H9 (cell line): ENCODE measurements at regions not wholly inside any gene's neighbourhood (a gene's known extent, or its start where the extent isn't known, plus 50 kb on each side); places are given as distances from the start of the nearest gene placed in this dataset.

ENCODE experiments used
- DNase-seq: peaks from one replicate; pipeline ENCODE4 v3.0.0-alpha.2; 2017
- H2AFZ ChIP-seq: one replicate; pipeline ENCODE4 v1.6.1; 2013; ENCODE audit warnings: mild to moderate bottlenecking, low read length, control low read depth, moderate library complexity
- H2AK5ac ChIP-seq: 2 replicates; pipeline ENCODE4 v1.6.1; 2013; ENCODE audit warnings: low read length, control low read depth, mixed read lengths; ENCODE audit not compliant: insufficient read length
- H2BK120ac ChIP-seq: one replicate; pipeline ENCODE4 v1.6.1; 2013; ENCODE audit warnings: low read depth, mild to moderate bottlenecking, low read length, control low read depth, inconsistent platforms; ENCODE audit not compliant: poor library complexity, severe bottlenecking
- H2BK12ac ChIP-seq: 2 replicates; pipeline ENCODE4 v1.6.1; 2013; ENCODE audit warnings: low read length, control low read depth, mixed read lengths, low read depth; ENCODE audit not compliant: insufficient read length
- H2BK15ac ChIP-seq: 2 replicates; pipeline ENCODE4 v1.6.1; 2013; ENCODE audit warnings: low read depth, low read length, control low read depth
- H2BK20ac ChIP-seq: one replicate; pipeline ENCODE4 v1.6.1; 2013; ENCODE audit warnings: low read depth, mild to moderate bottlenecking, low read length, control low read depth, inconsistent platforms; ENCODE audit not compliant: poor library complexity, severe bottlenecking
- H2BK5ac ChIP-seq: 2 replicates; pipeline ENCODE4 v1.6.1; 2013; ENCODE audit warnings: low read length, control low read depth, mixed read lengths; ENCODE audit not compliant: insufficient read length
- H3K14ac ChIP-seq: 2 replicates; pipeline ENCODE4 v1.6.1; 2013; ENCODE audit warnings: low read length, control low read depth; ENCODE audit not compliant: insufficient read depth
- H3K18ac ChIP-seq: 2 replicates; pipeline ENCODE4 v1.6.1; 2013; ENCODE audit warnings: low read depth, mild to moderate bottlenecking, mixed read lengths, low read length, control low read depth; ENCODE audit not compliant: insufficient read length
- H3K23ac ChIP-seq: 2 replicates; pipeline ENCODE4 v1.6.1; 2013; ENCODE audit warnings: low read length, control low read depth, mixed read lengths, low read depth; ENCODE audit not compliant: insufficient read length
- H3K23me2 ChIP-seq: 2 replicates; pipeline ENCODE4 v1.6.1; 2013; ENCODE audit warnings: low read depth, mild to moderate bottlenecking, mixed read lengths, low read length, control low read depth; ENCODE audit not compliant: insufficient read length, poor library complexity, severe bottlenecking
- H3K27ac ChIP-seq: 2 replicates; pipeline ENCODE4 v1.5.1; 2013; ENCODE audit warnings: low read length, control low read depth, mixed read lengths, low read depth; ENCODE audit not compliant: insufficient read length
- H3K27me3 ChIP-seq: 2 replicates; pipeline ENCODE4 v1.6.1; 2013; ENCODE audit warnings: low read length, control low read depth, inconsistent platforms; ENCODE audit not compliant: insufficient read depth
- H3K4ac ChIP-seq: 2 replicates; pipeline ENCODE4 v1.6.1; 2013; ENCODE audit warnings: low read depth, mild to moderate bottlenecking, control low read depth, inconsistent platforms, low read length, moderate library complexity
- H3K4me1 ChIP-seq: 2 replicates; pipeline ENCODE4 v1.6.1; 2013; ENCODE audit warnings: low read length, control low read depth, inconsistent platforms; ENCODE audit not compliant: insufficient read depth
- H3K4me2 ChIP-seq: 2 replicates; pipeline ENCODE4 v1.6.1; 2013; ENCODE audit warnings: low read length, control low read depth, mixed read lengths; ENCODE audit not compliant: insufficient read length, insufficient read depth
- H3K56ac ChIP-seq: 2 replicates; pipeline ENCODE4 v1.6.1; 2013; ENCODE audit warnings: low read depth, mild to moderate bottlenecking, mixed read lengths, low read length, control low read depth; ENCODE audit not compliant: insufficient read length
- H3K79me1 ChIP-seq: 2 replicates; pipeline ENCODE4 v1.6.1; 2013; ENCODE audit warnings: low read depth, mild to moderate bottlenecking, moderate library complexity, low read length, control low read depth, inconsistent platforms; ENCODE audit not compliant: insufficient read depth, poor library complexity, severe bottlenecking
- H3K79me2 ChIP-seq: 2 replicates; pipeline ENCODE4 v1.6.1; 2013; ENCODE audit warnings: low read length, control low read depth, inconsistent platforms; ENCODE audit not compliant: insufficient read depth
- H3K9ac ChIP-seq: 2 replicates; pipeline ENCODE4 v1.6.1; 2013; ENCODE audit warnings: low read length, control low read depth, mixed read lengths; ENCODE audit not compliant: insufficient read length; ENCODE audit errors: extremely low read depth
- H3K9me3 ChIP-seq: one replicate; pipeline ENCODE4 v1.6.1; 2013; ENCODE audit warnings: low read depth, low read length, inconsistent platforms; ENCODE audit not compliant: control insufficient read depth
- H3T11ph ChIP-seq: one replicate; pipeline ENCODE4 v1.6.1; 2013; ENCODE audit warnings: mild to moderate bottlenecking, low read length, control low read depth, inconsistent platforms
- H4K20me1 ChIP-seq: one replicate; pipeline ENCODE4 v1.6.1; 2013; ENCODE audit not compliant: control insufficient read depth, insufficient read length, insufficient read depth
- H4K5ac ChIP-seq: 2 replicates; pipeline ENCODE4 v1.6.1; 2013; ENCODE audit warnings: low read depth, mild to moderate bottlenecking, mixed read lengths, low read length, control low read depth; ENCODE audit not compliant: insufficient read length
- H4K8ac ChIP-seq: replicated peaks from 2 replicates; pipeline ENCODE4 v1.6.1; 2013; ENCODE audit warnings: low read length, control low read depth, mixed read lengths, low read depth; ENCODE audit not compliant: insufficient read length
- H4K91ac ChIP-seq: 2 replicates; pipeline ENCODE4 v1.6.1; 2013; ENCODE audit warnings: low read depth, mild to moderate bottlenecking, moderate library complexity, mixed read lengths, low read length, control low read depth; ENCODE audit not compliant: insufficient read length
- H3K27ac Mint-ChIP-seq, 3 experiments: 2 replicates in 2 of 3; 3 replicates in 1 of 3; pipeline ENCODE4 v1.8.0; 2020 to 2021; ENCODE audit warnings: mixed read lengths in 3 of 3, mild to moderate bottlenecking in 1 of 3, moderate library complexity in 1 of 3
- H3K27me3 Mint-ChIP-seq: 2 replicates; pipeline ENCODE4 v1.8.0; 2021; ENCODE audit warnings: low read depth, mild to moderate bottlenecking, moderate library complexity, mixed read lengths
- H3K36me3 Mint-ChIP-seq, 3 experiments: 2 replicates in 2 of 3; 3 replicates in 1 of 3; pipeline ENCODE4 v1.8.0; 2020 to 2021; ENCODE audit warnings: low read depth in 3 of 3, mixed read lengths in 3 of 3; ENCODE audit not compliant: insufficient read depth in 1 of 3
- H3K4me1 Mint-ChIP-seq, 2 experiments: 2 replicates each; pipeline ENCODE4 v1.8.0; 2020; ENCODE audit warnings: mixed read lengths in 2 of 2
- H3K4me3 Mint-ChIP-seq, 2 experiments: 2 replicates in 1 of 2; 3 replicates in 1 of 2; pipeline ENCODE4 v1.8.0; 2020 to 2021; ENCODE audit warnings: mild to moderate bottlenecking in 2 of 2, mixed read lengths in 2 of 2, moderate library complexity in 1 of 2
- H3K9me3 Mint-ChIP-seq, 2 experiments: 2 replicates in 1 of 2; 3 replicates in 1 of 2; pipeline ENCODE4 v1.8.0; 2020; ENCODE audit warnings: mild to moderate bottlenecking in 2 of 2, mixed read lengths in 2 of 2, moderate library complexity in 1 of 2
- CTCF ChIP-seq: fragments of 200-600 bp; sonication (generic); conservative IDR thresholded peaks from 3 replicates; pipeline ENCODE4 v1.8.0; 2021; ENCODE audit warnings: antibody characterized with exemption, mild to moderate bottlenecking
- WGBS: extraction: QIAGEN DNeasy Blood & Tissue Kit; methylation state at CpG from one replicate; pipeline ENCODE4 v1.1.7; 2013; ENCODE audit warnings: missing lambda C conversion rate, low lambda C conversion rate, mixed read lengths; ENCODE audit not compliant: insufficient read length; ENCODE audit errors: extremely low coverage; 5-methylcytosine and 5-hydroxymethylcytosine counted together

GRCh38 chr7:32257621-32258020, 187.4 kb upstream of the PDE1C start:
- Histone ChIP-seq H3K23me2 (no peaks in the 10 kb centered on the region), H2BK12ac (no peak overlapping the region), H3K9me3 (no peaks in the 10 kb centered on the region), H2BK5ac (no peak overlapping the region), H3K14ac (no peak overlapping the region), H3K9ac (no peak overlapping the region), H3K79me1 (no peaks in the 10 kb centered on the region), H3K4me1 (no peaks in the 10 kb centered on the region), H3T11ph (no peak overlapping the region), H4K20me1 (no peaks in the 10 kb centered on the region), H3K23ac (no peak overlapping the region), H4K8ac (no peak overlapping the region), H3K27ac (no peak overlapping the region), H3K4ac (no peak overlapping the region), H2BK20ac (no peak overlapping the region), H2BK15ac (no peak overlapping the region), H4K91ac (no peak overlapping the region), H3K4me2 (no peak overlapping the region), H3K56ac (no peak overlapping the region), H3K18ac (no peak overlapping the region), H2AK5ac (no peak overlapping the region), H2BK120ac (no peak overlapping the region), H3K27me3 (no peaks in the 10 kb centered on the region), H4K5ac (no peak overlapping the region), H2AFZ (no peak overlapping the region), H3K79me2 (no peaks in the 10 kb centered on the region)
- Mint-ChIP-seq H3K4me1 (peaks cover 14 to 17% of the 10 kb centered on the region in 2 experiments), H3K4me3 (no peak overlapping the region), H3K36me3 (no peaks in the 10 kb centered on the region), H3K27ac (no peak overlapping the region), H3K27me3 (peaks cover 2% of the 10 kb centered on the region; the same call in 1 of the 2 replicates), H3K9me3 (no peaks in the 10 kb centered on the region)
- WGBS, result no CpG with 5 or more reads among the region's 1 CpG
- DNase-seq, result no peak
- peak; percentile 31; the same call in 2 of the 3 replicates for TF ChIP-seq CTCF
